HL-60 (cell line): ENCODE measurements at regions not wholly inside any gene's neighbourhood (a gene's known extent, or its start where the extent isn't known, plus 50 kb on each side); places are given as distances from the start of the nearest gene placed in this dataset.

Experiments used
- CTCF ChIP-seq: IDR thresholded peaks from one replicate; pipeline ENCODE4 v1.5.1; 2011; ENCODE audit warnings: low read length, control low read depth, inconsistent platforms; ENCODE audit not compliant: insufficient read depth
- GABPA ChIP-seq: IDR thresholded peaks from 2 replicates; pipeline ENCODE4 v1.6.1; 2012; ENCODE audit warnings: low read depth
- POLR2AphosphoS5 ChIP-seq: IDR thresholded peaks from 2 replicates; pipeline ENCODE4 v1.6.1; 2012; ENCODE audit warnings: low read depth
- REST ChIP-seq: IDR thresholded peaks from 2 replicates; pipeline ENCODE4 v1.6.1; 2012; ENCODE audit warnings: low read depth; ENCODE audit not compliant: insufficient replicate concordance
- SPI1 ChIP-seq: IDR thresholded peaks from 2 replicates; pipeline ENCODE4 v1.6.1; 2012; ENCODE audit warnings: low read depth, mild to moderate bottlenecking, borderline replicate concordance

- TF ChIP-seq POLR2AphosphoS5 (no peak), CTCF (no peak), GABPA (no peak), REST (no peak), SPI1 (no peak)
These were observed 71.9 kb upstream of the SRRM3 start for GRCh38 chr7:76129836-76130235.
